Effector CD8-positive, alpha-beta T cell (primary cell): ENCODE measurements at regions not wholly inside any gene's neighbourhood (a gene's known extent, or its start where the extent isn't known, plus 50 kb on each side); places are given as distances from the start of the nearest gene placed in this dataset.

Experiments used
- DNase-seq: peaks from one replicate; lab custom pipeline; 2025; lab: John Stamatoyannopoulos, UW

- DNase-seq, result no peak
Measured at GRCh38 chr2:234835738-234836137, 116.1 kb upstream of the SH3BP4 start.

- no peak for DNase-seq
Measured at GRCh38 chr2:234834228-234834923, 117.4 kb upstream of the SH3BP4 start.

GRCh38 chr2:234830853-234831252, 121.0 kb upstream of the SH3BP4 start:
- DNase-seq, result no peak

- DNase-seq, result no peak
Measured at GRCh38 chr2:234829074-234829455, 122.8 kb upstream of the SH3BP4 start.

GRCh38 chr2:234828382-234829073, 123.3 kb upstream of the SH3BP4 start:
- no peak for DNase-seq

GRCh38 chr2:234827096-234827860, 124.5 kb upstream of the SH3BP4 start:
- DNase-seq, result no peak

- DNase-seq, result no peak
Measured at GRCh38 chr2:234826681-234827080, 125.1 kb upstream of the SH3BP4 start.

GRCh38 chr2:234825616-234826015, 126.2 kb upstream of the SH3BP4 start:
- DNase-seq, result no peak

- no peak for DNase-seq
Measured at GRCh38 chr2:234823877-234824376, 127.9 kb upstream of the SH3BP4 start.

GRCh38 chr2:234823196-234823876, 128.5 kb upstream of the SH3BP4 start:
- no peak for DNase-seq

GRCh38 chr2:234821946-234822475, 129.8 kb upstream of the SH3BP4 start:
- DNase-seq, result no peak

- no peak for DNase-seq
Measured at GRCh38 chr2:234818937-234819336, 132.9 kb upstream of the SH3BP4 start.

GRCh38 chr2:234816491-234816890, 135.3 kb upstream of the SH3BP4 start:
- no peak for DNase-seq

- no peak for DNase-seq
Measured at GRCh38 chr2:234816056-234816455, 135.8 kb upstream of the SH3BP4 start.

GRCh38 chr2:234814374-234814773, 137.4 kb upstream of the SH3BP4 start:
- no peak for DNase-seq

- no peak for DNase-seq
Measured at GRCh38 chr2:234812851-234813250, 139.0 kb upstream of the SH3BP4 start.

- DNase-seq, result no peak
Measured at GRCh38 chr2:234808907-234809306, 142.9 kb upstream of the SH3BP4 start.

GRCh38 chr2:234806818-234807217, 145.0 kb upstream of the SH3BP4 start:
- no peak for DNase-seq

- DNase-seq, result no peak
Measured at GRCh38 chr2:234805836-234806235, 146.0 kb upstream of the SH3BP4 start.

GRCh38 chr2:234804704-234805103, 147.1 kb upstream of the SH3BP4 start:
- no peak for DNase-seq

- no peak for DNase-seq
Measured at GRCh38 chr2:234802845-234803171, 149.0 kb upstream of the SH3BP4 start.
